ENCODE measurements at regions not wholly inside any gene's neighbourhood (a gene's known extent, or its start where the extent isn't known, plus 50 kb on each side); places are given as distances from the start of the nearest gene placed in this dataset.

DNA sequence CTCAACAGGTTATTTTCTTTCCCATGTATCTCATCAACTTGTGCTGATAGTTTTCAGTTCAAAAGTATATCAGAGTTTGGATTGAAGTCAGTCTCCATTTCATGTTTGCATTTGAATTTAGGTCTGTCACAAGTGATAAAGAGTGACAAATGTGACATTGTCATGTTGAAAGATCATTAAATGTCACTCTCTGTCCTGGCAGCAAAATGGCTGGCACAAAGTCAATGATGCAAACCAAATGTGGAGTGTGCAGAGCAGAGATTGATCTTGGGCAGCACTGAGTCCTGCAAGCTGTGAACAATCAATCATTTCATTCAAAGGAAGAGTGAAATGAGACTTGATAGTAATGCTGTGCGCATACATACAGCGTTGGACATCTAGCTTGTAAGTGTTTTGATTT, 421.8 kb upstream of the CDH7 start:
- no peaks in the 10 kb centered on the region for H3K9me3 ChIP-seq (ENCODE audit: low read length)
- no peak overlapping the region for H3K4me2 ChIP-seq (ENCODE audit: low read length)
- no peaks in the 10 kb centered on the region for H4K20me1 ChIP-seq (ENCODE audit: insufficient read depth, low read length)
- TF ChIP-seq, protein P1, sequence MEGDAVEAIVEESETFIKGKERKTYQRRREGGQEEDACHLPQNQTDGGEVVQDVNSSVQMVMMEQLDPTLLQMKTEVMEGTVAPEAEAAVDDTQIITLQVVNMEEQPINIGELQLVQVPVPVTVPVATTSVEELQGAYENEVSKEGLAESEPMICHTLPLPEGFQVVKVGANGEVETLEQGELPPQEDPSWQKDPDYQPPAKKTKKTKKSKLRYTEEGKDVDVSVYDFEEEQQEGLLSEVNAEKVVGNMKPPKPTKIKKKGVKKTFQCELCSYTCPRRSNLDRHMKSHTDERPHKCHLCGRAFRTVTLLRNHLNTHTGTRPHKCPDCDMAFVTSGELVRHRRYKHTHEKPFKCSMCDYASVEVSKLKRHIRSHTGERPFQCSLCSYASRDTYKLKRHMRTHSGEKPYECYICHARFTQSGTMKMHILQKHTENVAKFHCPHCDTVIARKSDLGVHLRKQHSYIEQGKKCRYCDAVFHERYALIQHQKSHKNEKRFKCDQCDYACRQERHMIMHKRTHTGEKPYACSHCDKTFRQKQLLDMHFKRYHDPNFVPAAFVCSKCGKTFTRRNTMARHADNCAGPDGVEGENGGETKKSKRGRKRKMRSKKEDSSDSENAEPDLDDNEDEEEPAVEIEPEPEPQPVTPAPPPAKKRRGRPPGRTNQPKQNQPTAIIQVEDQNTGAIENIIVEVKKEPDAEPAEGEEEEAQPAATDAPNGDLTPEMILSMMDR (conservative IDR thresholded peaks at IDR 0.05; ENCODE audit: low read length): no peak
- TF ChIP-seq EZH2phosphoT487 (IDR thresholded peaks at IDR 0.05; ENCODE audit: borderline replicate concordance, low read depth, low read length): no peak
- no peaks in the 10 kb centered on the region for H3K36me3 ChIP-seq (ENCODE audit: insufficient read depth, low read length)
- ChIA-PET CTCF (ENCODE audit: unreplicated experiment) (no interaction called here), POLR2A (no interaction called here)
- no peak overlapping the region for H3K4me3 ChIP-seq (ENCODE audit: low read depth, low read length, poor library complexity, severe bottlenecking)
- no peak overlapping the region for H2AFZ ChIP-seq (ENCODE audit: low read length)
- intact Hi-C loops (cut with micrococcal nuclease; ENCODE audit: unreplicated experiment): no loop called here
- H3K4me1 ChIP-seq (ENCODE audit: insufficient read depth, low read length, poor library complexity, severe bottlenecking): no peaks in the 10 kb centered on the region
- no peak overlapping the region for H3K27ac ChIP-seq (ENCODE audit: low read depth, low read length, poor library complexity, severe bottlenecking)
- no TSS peak for BruUV-seq (replicated peaks)
- no peak for DNase-seq (ENCODE audit: low spot score)
- H3K79me2 ChIP-seq (ENCODE audit: insufficient read depth, low read depth, low read length): no peaks in the 10 kb centered on the region
- H3K9me2 ChIP-seq (ENCODE audit: insufficient read depth, low read length): no peaks in the 10 kb centered on the region

DNA sequence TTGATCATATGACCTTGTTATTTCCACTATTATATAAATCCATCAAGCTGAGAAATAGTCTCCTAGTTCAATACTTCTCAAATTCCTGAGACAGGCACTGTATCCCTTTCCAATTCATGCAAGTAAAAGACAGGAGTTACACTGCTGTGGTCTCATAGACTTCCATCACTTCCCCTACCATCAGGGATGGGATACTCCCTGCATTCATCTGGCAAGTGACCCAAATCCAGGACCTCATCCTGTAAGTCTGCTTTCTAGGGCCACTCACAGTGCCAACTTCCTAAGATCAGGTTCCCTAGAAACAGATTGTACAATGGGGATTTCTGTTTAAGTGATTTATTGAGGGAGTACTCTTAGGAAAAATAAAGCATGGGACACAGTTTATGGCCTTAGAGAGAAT, 424.0 kb upstream of the CDH7 start:
- no peak for DNase-seq (ENCODE audit: low spot score)
- TF ChIP-seq, protein P1 (conservative IDR thresholded peaks at IDR 0.05; ENCODE audit: low read length): no peak
- TF ChIP-seq EZH2phosphoT487 (IDR thresholded peaks at IDR 0.05; ENCODE audit: borderline replicate concordance, low read depth, low read length): no peak
- POLR2A ChIA-PET: no interaction called here
- Histone ChIP-seq H4K20me1 (ENCODE audit: insufficient read depth, low read length) (no peaks in the 10 kb centered on the region), H3K9me2 (ENCODE audit: insufficient read depth, low read length) (no peaks in the 10 kb centered on the region), H3K9me3 (ENCODE audit: low read length) (no peaks in the 10 kb centered on the region), H3K79me2 (ENCODE audit: insufficient read depth, low read depth, low read length) (no peaks in the 10 kb centered on the region), H3K4me1 (ENCODE audit: insufficient read depth, low read length, poor library complexity, severe bottlenecking) (no peaks in the 10 kb centered on the region), H2AFZ (ENCODE audit: low read length) (no peak overlapping the region), H3K4me2 (ENCODE audit: low read length) (no peak overlapping the region), H3K4me3 (ENCODE audit: low read depth, low read length, poor library complexity, severe bottlenecking) (no peak overlapping the region), H3K36me3 (ENCODE audit: insufficient read depth, low read length) (no peaks in the 10 kb centered on the region), H3K27ac (ENCODE audit: low read depth, low read length, poor library complexity, severe bottlenecking) (no peak overlapping the region)
- CTCF ChIA-PET (ENCODE audit: unreplicated experiment): no interaction called here
- no TSS peak for BruUV-seq (replicated peaks)
- intact Hi-C loops (cut with micrococcal nuclease; ENCODE audit: unreplicated experiment): no loop called here

DNA sequence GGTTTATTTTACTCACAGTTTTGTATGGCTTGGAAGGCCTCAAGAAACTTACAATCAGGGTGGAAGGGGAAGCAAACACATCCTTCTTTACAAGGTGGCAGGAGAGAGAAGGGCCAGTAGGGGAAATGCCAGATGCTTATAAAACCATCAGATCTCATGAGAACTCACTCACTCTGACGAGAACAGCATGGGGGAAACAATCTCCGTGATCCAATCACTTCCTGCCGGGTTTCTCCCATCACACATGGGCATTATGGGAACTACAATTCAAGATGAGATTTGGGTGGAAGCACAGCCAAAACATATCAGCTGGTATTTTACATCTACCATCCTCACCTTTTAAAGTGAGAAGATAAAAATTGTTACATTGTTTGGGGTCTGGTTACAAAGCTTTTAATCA, 427.9 kb upstream of the CDH7 start:
- no peaks in the 10 kb centered on the region for H3K9me2 ChIP-seq (ENCODE audit: insufficient read depth, low read length)
- H3K27ac ChIP-seq (ENCODE audit: low read depth, low read length, poor library complexity, severe bottlenecking): no peak overlapping the region
- TF ChIP-seq, protein P1 (conservative IDR thresholded peaks at IDR 0.05; ENCODE audit: low read length): no peak
- no peak for TF ChIP-seq EZH2phosphoT487 (IDR thresholded peaks at IDR 0.05; ENCODE audit: borderline replicate concordance, low read depth, low read length)
- H3K36me3 ChIP-seq (ENCODE audit: insufficient read depth, low read length): no peaks in the 10 kb centered on the region
- no peaks in the 10 kb centered on the region for H3K9me3 ChIP-seq (ENCODE audit: low read length)
- no TSS peak for BruUV-seq (replicated peaks)
- intact Hi-C loops (cut with micrococcal nuclease; ENCODE audit: unreplicated experiment): no loop called here
- no peak overlapping the region for H3K4me3 ChIP-seq (ENCODE audit: low read depth, low read length, poor library complexity, severe bottlenecking)
- ChIA-PET POLR2A (interaction anchor here (0.7 kb wide), 1 partner anchor 46 kb away, joined by 3 read pairs; no protein-coding TSS in a partner anchor), CTCF (ENCODE audit: unreplicated experiment) (no interaction called here)
- H3K4me1 ChIP-seq (ENCODE audit: insufficient read depth, low read length, poor library complexity, severe bottlenecking): no peaks in the 10 kb centered on the region
- no peak overlapping the region for H2AFZ ChIP-seq (ENCODE audit: low read length)
- no peaks in the 10 kb centered on the region for H3K79me2 ChIP-seq (ENCODE audit: insufficient read depth, low read depth, low read length)
- H3K4me2 ChIP-seq (ENCODE audit: low read length): no peak overlapping the region
- DNase-seq (ENCODE audit: low spot score): no peak
- H4K20me1 ChIP-seq (ENCODE audit: insufficient read depth, low read length): no peaks in the 10 kb centered on the region
